GM12878 (cell line): ENCODE measurements at regions not wholly inside any gene's neighbourhood (a gene's known extent, or its start where the extent isn't known, plus 50 kb on each side); places are given as distances from the start of the nearest gene placed in this dataset.

Experiments used
- ATAC-seq: fragments of 200-7000 bp; cut with Tn5 transposase; 3 replicates; pipeline ENCODE4 v1.9.1; 2020; ENCODE audit warnings: mild to moderate bottlenecking, moderate library complexity
- BruUV-seq: library from RNA; stranded (reverse); fragments of 400-500 nt; replicated peaks from 2 replicates; lab custom pipeline; 2021; lab: Mats Ljungman, UMichigan
- CTCF ChIA-PET: fragments of 300-600 bp; sonication (Branson Sonifier 250); formaldehyde crosslinking; extraction: SDS; loops from one replicate; lab custom pipeline; 2021; ENCODE audit warnings: inconsistent platforms; lab: Yijun Ruan, JAX
- POLR2A ChIA-PET: fragments of 350-600 bp; formaldehyde crosslinking; extraction: SDS; loops from one replicate; lab custom pipeline; 2021; ENCODE audit warnings: inconsistent platforms; lab: Charles Lee
- RAD21 ChIA-PET: fragments of 300-600 bp; sonication (Branson Sonifier 250); formaldehyde crosslinking; loops from one replicate; lab custom pipeline; 2023; ENCODE audit warnings: antibody characterized with exemption; ENCODE audit not compliant: unreplicated experiment; lab: Charles Lee
- SMC1A ChIA-PET: fragments of 300-600 bp; sonication (Branson Sonifier 250); formaldehyde crosslinking; loops from one replicate; lab custom pipeline; 2023; ENCODE audit not compliant: unreplicated experiment, uncharacterized antibody; lab: Charles Lee
- DNase-seq: peaks from one replicate; pipeline ENCODE4 v3.0.0-alpha.2; 2011; ENCODE audit warnings: low read depth, low spot score
- FAIRE-seq: peaks from 3 replicates; lab custom pipeline; 2011; peaks lifted over from hg19 to GRCh38; lab: Jason Lieb, UNC
- H2AFZ ChIP-seq: 2 replicates; pipeline ENCODE4 v1.6.0; 2011; ENCODE audit warnings: low read depth, low read length, control low read depth; ENCODE audit not compliant: control insufficient read depth
- H3K27ac ChIP-seq: 2 replicates; pipeline ENCODE4 v1.5.1; 2011; ENCODE audit warnings: control low read depth; ENCODE audit not compliant: control insufficient read depth, insufficient read depth
- H3K27me3 ChIP-seq, 2 experiments: replicated peaks in 1 of 2; 2 replicates each; pipeline versions ENCODE4 v1.6.0 to v1.6.1; 2011; ENCODE audit warnings: low read length in 1 of 2; ENCODE audit not compliant: control insufficient read depth in 2 of 2, insufficient read depth in 2 of 2
- H3K36me3 ChIP-seq, 2 experiments: 2 replicates each; pipeline ENCODE4 v1.5.1; 2011; ENCODE audit warnings: low read length in 1 of 2; ENCODE audit not compliant: control insufficient read depth in 2 of 2, insufficient read depth in 2 of 2
- H3K4me1 ChIP-seq: 2 replicates; pipeline ENCODE4 v1.6.1; 2011; ENCODE audit warnings: mild to moderate bottlenecking, low read length, moderate library complexity, mixed read lengths; ENCODE audit not compliant: control insufficient read depth, insufficient read depth
- H3K4me2 ChIP-seq: 2 replicates; pipeline ENCODE4 v1.6.0; 2011; ENCODE audit warnings: control low read depth; ENCODE audit not compliant: control insufficient read depth, insufficient read depth
- H3K4me3 ChIP-seq: fragments of 200-600 bp; sonication (generic); 2 replicates; pipeline ENCODE4 v1.5.1; 2016
- H3K79me2 ChIP-seq: 2 replicates; pipeline ENCODE4 v1.6.0; 2011; ENCODE audit warnings: low read length; ENCODE audit not compliant: control insufficient read depth, insufficient read depth
- H3K9ac ChIP-seq: 2 replicates; pipeline ENCODE4 v1.8.0; 2011; ENCODE audit warnings: low read length, control low read depth, mixed read lengths; ENCODE audit not compliant: control insufficient read depth, insufficient read depth
- H3K9me3 ChIP-seq: replicated peaks from 3 replicates; pipeline ENCODE4 v1.5.1; 2011; ENCODE audit warnings: mild to moderate bottlenecking, low read length; ENCODE audit not compliant: control insufficient read depth, insufficient read depth
- H4K20me1 ChIP-seq: 2 replicates; pipeline ENCODE4 v1.6.0; 2011; ENCODE audit not compliant: control insufficient read depth, insufficient read depth
- ASH2L ChIP-seq: fragments of 300-600, 200-600 bp; sonication (generic); IDR thresholded peaks from 2 replicates; pipeline ENCODE4 v1.6.1; 2017; ENCODE audit warnings: low read depth, mild to moderate bottlenecking, borderline replicate concordance
- CBFB ChIP-seq: IDR thresholded peaks from 2 replicates; pipeline ENCODE4 v1.6.1; 2016; ENCODE audit warnings: antibody characterized with exemption, low read depth
- CHD4 ChIP-seq: fragments of 200-600 bp; sonication (generic); IDR thresholded peaks from 2 replicates; pipeline ENCODE4 v1.6.1; 2016; ENCODE audit warnings: mild to moderate bottlenecking
- CREB1 ChIP-seq: IDR thresholded peaks from 2 replicates; pipeline ENCODE4 v1.6.1; 2012; ENCODE audit warnings: low read depth, mild to moderate bottlenecking, inconsistent platforms
- CREM ChIP-seq: IDR thresholded peaks from 2 replicates; pipeline ENCODE4 v1.6.1; 2014; ENCODE audit warnings: antibody characterized with exemption, low read depth
- GABPA ChIP-seq: IDR thresholded peaks from 2 replicates; pipeline ENCODE4 v1.6.1; 2014; ENCODE audit warnings: antibody characterized with exemption, low read depth, mild to moderate bottlenecking, inconsistent platforms
- IRF4 ChIP-seq: IDR thresholded peaks from 2 replicates; pipeline ENCODE4 v1.6.1; 2011; ENCODE audit warnings: low read depth, low read length
- MXI1 ChIP-seq: fragments of 150-350 bp; IDR thresholded peaks from 2 replicates; pipeline ENCODE4 v1.6.1; 2011; ENCODE audit warnings: low read depth, mild to moderate bottlenecking, inconsistent platforms, low read length, improper control_type of control experiment
- NFYA ChIP-seq: IDR thresholded peaks from 2 replicates; pipeline ENCODE4 v1.6.1; 2011; ENCODE audit warnings: low read depth, mild to moderate bottlenecking, low read length, improper control_type of control experiment, borderline replicate concordance
- PML ChIP-seq: IDR thresholded peaks from 2 replicates; pipeline ENCODE4 v1.6.1; 2012; ENCODE audit warnings: low read length, inconsistent platforms
- POLR2AphosphoS2 ChIP-seq: IDR thresholded peaks from 2 replicates; pipeline ENCODE4 v1.6.1; 2011; ENCODE audit warnings: low read depth, mild to moderate bottlenecking, low read length, improper control_type of control experiment, moderate library complexity
- RBBP5 ChIP-seq: fragments of 200-600 bp; sonication (generic); conservative IDR thresholded peaks from 2 replicates; pipeline ENCODE4 v1.6.1; 2016
- RCOR1 ChIP-seq: conservative IDR thresholded peaks from 2 replicates; pipeline ENCODE4 v1.6.1; 2012; ENCODE audit warnings: low read depth, low read length, improper control_type of control experiment
- SKIL ChIP-seq: fragments of 450-650 bp; IDR thresholded peaks from 2 replicates; pipeline ENCODE4 v1.6.1; 2017; ENCODE audit warnings: mild to moderate bottlenecking, low read depth, inconsistent platforms; ENCODE audit not compliant: poor library complexity, severe bottlenecking
- TCF12 ChIP-seq: IDR thresholded peaks from 2 replicates; pipeline ENCODE4 v1.6.1; 2011; ENCODE audit warnings: low read depth, mild to moderate bottlenecking, low read length
- TCF3 ChIP-seq: IDR thresholded peaks from 2 replicates; pipeline ENCODE4 v1.6.1; 2012; ENCODE audit warnings: low read depth, mild to moderate bottlenecking, low read length, borderline replicate concordance; ENCODE audit not compliant: insufficient read depth
- ZBED1 ChIP-seq: IDR thresholded peaks from 2 replicates; pipeline ENCODE4 v1.6.1; 2016; ENCODE audit warnings: borderline replicate concordance
- ZZZ3 ChIP-seq: IDR thresholded peaks from 2 replicates; pipeline ENCODE4 v1.6.1; 2011; ENCODE audit warnings: low read depth; ENCODE audit not compliant: control insufficient read depth, insufficient read length
- WGBS: methylation state at CpG from one replicate; pipeline ENCODE4 v1.1.6; 2016; ENCODE audit warnings: low lambda C conversion rate; ENCODE audit not compliant: insufficient replicate concordance, insufficient coverage; ENCODE audit errors: missing lambda C conversion rate; 5-methylcytosine and 5-hydroxymethylcytosine counted together
- in situ Hi-C: fragments of 300-500 bp; cut with MboI; formaldehyde crosslinking; loops from 9 replicates; pipeline ENCODE4 v1.14.3; 2018; ENCODE audit warnings: mixed read lengths
- intact Hi-C: fragments of 100-400 bp; cut with micrococcal nuclease; formaldehyde crosslinking; loops from one replicate; pipeline ENCODE4 v1.14.2; 2022; ENCODE audit not compliant: unreplicated experiment
- TF ChIP-seq, protein P1 (sequence below): fragments of 450-650 bp; IDR thresholded peaks from 2 replicates; pipeline ENCODE4 v1.6.1; 2018; ENCODE audit warnings: mild to moderate bottlenecking, low read depth, moderate library complexity; ENCODE audit not compliant: partially characterized antibody

DNA sequence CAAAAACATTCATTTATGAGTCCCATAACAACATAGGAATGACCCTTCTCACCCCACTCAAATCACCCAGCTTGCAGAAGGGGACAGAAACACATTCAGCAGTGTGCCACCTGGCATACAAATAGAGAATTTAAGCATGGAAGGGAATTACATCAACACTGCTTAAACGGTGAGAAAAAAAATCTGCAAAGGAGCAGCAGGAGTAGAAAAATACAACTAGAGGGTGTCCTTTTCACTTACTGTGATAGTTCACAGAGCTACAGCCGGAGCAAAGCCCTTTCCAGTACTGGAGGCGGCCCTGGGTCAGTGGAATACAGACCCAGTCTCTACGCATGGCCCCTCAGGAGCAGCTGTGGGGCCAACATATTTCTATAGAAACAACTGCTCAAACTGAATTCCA, 764.3 kb upstream of the ARGLU1 start:
- H4K20me1 ChIP-seq = no peaks in the 10 kb centered on the region
- H3K9me3 ChIP-seq = no peaks in the 10 kb centered on the region
- RAD21 ChIA-PET = no interaction called here
- H3K9ac ChIP-seq = no peak overlapping the region
- CTCF ChIA-PET = no interaction called here
- DNase-seq (no peak), ATAC-seq (no peak), FAIRE-seq (no peak)
- no peaks in the 10 kb centered on the region for H3K4me1 ChIP-seq
- H3K4me3 ChIP-seq = no peak overlapping the region
- no peaks in the 10 kb centered on the region for H3K79me2 ChIP-seq
- 27% methylated on average over 4 of the region's 4 CpGs for WGBS
- SMC1A ChIA-PET = interaction anchor here (1.1 kb wide), 1 partner anchor 10 kb away, joined by 3 read pairs; no protein-coding TSS in a partner anchor
- POLR2A ChIA-PET = no interaction called here
- no peak overlapping the region for H2AFZ ChIP-seq
- H3K27ac ChIP-seq = no peak overlapping the region
- H3K27me3 ChIP-seq = no peaks in the 10 kb centered on the region
- no peak overlapping the region for H3K4me2 ChIP-seq
- H3K36me3 ChIP-seq = no peaks in the 10 kb centered on the region
- no TSS peak for BruUV-seq
- no peak for TF ChIP-seq RCOR1
- no peak for TF ChIP-seq ZZZ3
- no peak for TF ChIP-seq TCF3
- no peak for TF ChIP-seq CREB1
- TF ChIP-seq IRF4 = no peak
- no peak for TF ChIP-seq TCF12
- TF ChIP-seq MXI1 = no peak
- TF ChIP-seq POLR2AphosphoS2 = no peak
- TF ChIP-seq NFYA = no peak
- TF ChIP-seq, protein P1, sequence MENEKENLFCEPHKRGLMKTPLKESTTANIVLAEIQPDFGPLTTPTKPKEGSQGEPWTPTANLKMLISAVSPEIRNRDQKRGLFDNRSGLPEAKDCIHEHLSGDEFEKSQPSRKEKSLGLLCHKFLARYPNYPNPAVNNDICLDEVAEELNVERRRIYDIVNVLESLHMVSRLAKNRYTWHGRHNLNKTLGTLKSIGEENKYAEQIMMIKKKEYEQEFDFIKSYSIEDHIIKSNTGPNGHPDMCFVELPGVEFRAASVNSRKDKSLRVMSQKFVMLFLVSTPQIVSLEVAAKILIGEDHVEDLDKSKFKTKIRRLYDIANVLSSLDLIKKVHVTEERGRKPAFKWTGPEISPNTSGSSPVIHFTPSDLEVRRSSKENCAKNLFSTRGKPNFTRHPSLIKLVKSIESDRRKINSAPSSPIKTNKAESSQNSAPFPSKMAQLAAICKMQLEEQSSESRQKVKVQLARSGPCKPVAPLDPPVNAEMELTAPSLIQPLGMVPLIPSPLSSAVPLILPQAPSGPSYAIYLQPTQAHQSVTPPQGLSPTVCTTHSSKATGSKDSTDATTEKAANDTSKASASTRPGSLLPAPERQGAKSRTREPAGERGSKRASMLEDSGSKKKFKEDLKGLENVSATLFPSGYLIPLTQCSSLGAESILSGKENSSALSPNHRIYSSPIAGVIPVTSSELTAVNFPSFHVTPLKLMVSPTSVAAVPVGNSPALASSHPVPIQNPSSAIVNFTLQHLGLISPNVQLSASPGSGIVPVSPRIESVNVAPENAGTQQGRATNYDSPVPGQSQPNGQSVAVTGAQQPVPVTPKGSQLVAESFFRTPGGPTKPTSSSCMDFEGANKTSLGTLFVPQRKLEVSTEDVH = no peak
- no peak for TF ChIP-seq SKIL
- TF ChIP-seq GABPA = no peak
- TF ChIP-seq CHD4 = no peak
- no peak for TF ChIP-seq CREM
- TF ChIP-seq CBFB = no peak
- TF ChIP-seq RBBP5 = no peak
- no peak for TF ChIP-seq ASH2L
- no peak for TF ChIP-seq ZBED1
- TF ChIP-seq PML = no peak
- in situ Hi-C loops (no loop called here), intact Hi-C loops (no loop called here)
